ENCODE measurements at regions not wholly inside any gene's neighbourhood (a gene's known extent, or its start where the extent isn't known, plus 50 kb on each side); places are given as distances from the start of the nearest gene placed in this dataset.
"Not testable (repeated sequence)": the region's sequence is repeated elsewhere in the genome, so short reads cannot be mapped to it uniquely, and the experiment has no call there.

- Histone ChIP-seq H3K36me3 (ENCODE audit: control insufficient read depth in 4 of 4, insufficient read depth in 3 of 4, low read depth in 1 of 4, low read length in 3 of 4) (no peaks in the 10 kb centered on the region), H3K4me3 (ENCODE audit: low read depth in 1 of 3, low read length in 3 of 3) (no peak overlapping the region), H3K27me3 (ENCODE audit: control insufficient read depth in 4 of 4, insufficient read depth in 4 of 4, low read length in 3 of 4) (no peaks in the 10 kb centered on the region), H3K9ac (ENCODE audit: low read depth in 1 of 2, low read length in 2 of 2) (no peak overlapping the region), H3K9me3 (ENCODE audit: control insufficient read depth in 4 of 4, low read length in 3 of 4) (no peaks in the 10 kb centered on the region), H3K4me1 (ENCODE audit: control insufficient read depth in 4 of 4, insufficient read depth in 4 of 4, low read length in 3 of 4) (peaks cover 8 to 19% (median 15%) of the 10 kb centered on the region in 4 donors), H3K27ac (ENCODE audit: low read depth in 1 of 2, low read length in 2 of 2) (peak overlapping the region; percentile 28 to 40)
- TF ChIP-seq SP1 (IDR thresholded peaks at IDR 0.05) = no peak
- no peak for TF ChIP-seq CTCF (IDR thresholded peaks at IDR 0.05; ENCODE audit: low read depth, low read length, missing input control)
- peak in 1 of 2 donors; percentile 39 for TF ChIP-seq RAD21 (IDR thresholded peaks at IDR 0.05)
- WGBS = 80% methylated on average over 5 of the region's 5 CpGs
- no peak for DNase-seq (ENCODE audit: low spot score)
These were observed 978.1 kb downstream of the C4orf33 start for GRCh38 chr4:130074096-130074495.

- no peak overlapping the region for H3K9ac ChIP-seq (ENCODE audit: low read depth in 1 of 2, low read length in 2 of 2)
- H3K4me1 ChIP-seq (ENCODE audit: control insufficient read depth in 4 of 4, insufficient read depth in 4 of 4, low read length in 3 of 4) = peaks cover 7 to 20% (median 16%) of the 10 kb centered on the region in 4 donors
- no peak for DNase-seq (ENCODE audit: low spot score)
- no peaks in the 10 kb centered on the region for H3K36me3 ChIP-seq (ENCODE audit: control insufficient read depth in 4 of 4, insufficient read depth in 3 of 4, low read depth in 1 of 4, low read length in 3 of 4)
- no peaks in the 10 kb centered on the region for H3K27me3 ChIP-seq (ENCODE audit: control insufficient read depth in 4 of 4, insufficient read depth in 4 of 4, low read length in 3 of 4)
- TF ChIP-seq JUND (IDR thresholded peaks at IDR 0.05) = no peak
- no peak for TF ChIP-seq ATF3 (IDR thresholded peaks at IDR 0.05)
- TF ChIP-seq HNF4A (conservative IDR thresholded peaks at IDR 0.05) = no peak
- no peak for TF ChIP-seq GABPA (IDR thresholded peaks at IDR 0.05 in 1 of 2, conservative IDR thresholded peaks at IDR 0.05 in 1 of 2)
- H3K4me3 ChIP-seq (ENCODE audit: low read depth in 1 of 3, low read length in 3 of 3) = no peak overlapping the region
- H3K27ac ChIP-seq (ENCODE audit: low read depth in 1 of 2, low read length in 2 of 2) = no peak overlapping the region
- H3K9me3 ChIP-seq (ENCODE audit: control insufficient read depth in 4 of 4, low read length in 3 of 4) = no peaks in the 10 kb centered on the region
- WGBS = 91% methylated on average over 1 of the region's 1 CpG
These were observed 981.3 kb downstream of the C4orf33 start for GRCh38 chr4:130077275-130077674.

GRCh38 chr4:130079027-130079426, 983.1 kb downstream of the C4orf33 start:
- not testable (repeated sequence) for H3K27ac ChIP-seq (ENCODE audit: low read depth in 1 of 2, low read length in 2 of 2); H3K4me1 ChIP-seq (ENCODE audit: control insufficient read depth in 4 of 4, insufficient read depth in 4 of 4, low read length in 3 of 4); H3K27me3 ChIP-seq (ENCODE audit: control insufficient read depth in 4 of 4, insufficient read depth in 4 of 4, low read length in 3 of 4); H3K9ac ChIP-seq (ENCODE audit: low read depth in 1 of 2, low read length in 2 of 2); DNase-seq (ENCODE audit: low spot score); H3K9me3 ChIP-seq (ENCODE audit: control insufficient read depth in 4 of 4, low read length in 3 of 4); H3K36me3 ChIP-seq (ENCODE audit: control insufficient read depth in 4 of 4, insufficient read depth in 3 of 4, low read depth in 1 of 4, low read length in 3 of 4); H3K4me3 ChIP-seq (ENCODE audit: low read depth in 1 of 3, low read length in 3 of 3)
- 92% methylated on average over 2 of the region's 2 CpGs for WGBS

GRCh38 chr4:130080872-130081451, 985.0 kb downstream of the C4orf33 start:
- H3K4me1 ChIP-seq (ENCODE audit: control insufficient read depth in 4 of 4, insufficient read depth in 4 of 4, low read length in 3 of 4) = peaks cover 0 to 6% (median 3%) of the 10 kb centered on the region in 4 donors
- H3K27ac ChIP-seq (ENCODE audit: low read depth in 1 of 2, low read length in 2 of 2) = no peak overlapping the region
- WGBS = 52% methylated on average over 4 of the region's 4 CpGs
- H3K4me3 ChIP-seq (ENCODE audit: low read depth in 1 of 3, low read length in 3 of 3) = no peak overlapping the region
- no peak overlapping the region for H3K9ac ChIP-seq (ENCODE audit: low read depth in 1 of 2, low read length in 2 of 2)
- no peaks in the 10 kb centered on the region for H3K9me3 ChIP-seq (ENCODE audit: control insufficient read depth in 4 of 4, low read length in 3 of 4)
- no peak for DNase-seq (ENCODE audit: low spot score)
- no peaks in the 10 kb centered on the region for H3K36me3 ChIP-seq (ENCODE audit: control insufficient read depth in 4 of 4, insufficient read depth in 3 of 4, low read depth in 1 of 4, low read length in 3 of 4)
- no peaks in the 10 kb centered on the region for H3K27me3 ChIP-seq (ENCODE audit: control insufficient read depth in 4 of 4, insufficient read depth in 4 of 4, low read length in 3 of 4)
- TF ChIP-seq CTCF (IDR thresholded peaks at IDR 0.05; ENCODE audit: low read depth, low read length, missing input control) (peak; percentile 14), FOXA1 (IDR thresholded peaks at IDR 0.05) (no peak), JUND (IDR thresholded peaks at IDR 0.05) (no peak), ATF3 (IDR thresholded peaks at IDR 0.05) (no peak), EGR1 (IDR thresholded peaks at IDR 0.05; ENCODE audit: low read depth in 2 of 2) (no peak), YY1 (IDR thresholded peaks at IDR 0.05) (no peak), RAD21 (IDR thresholded peaks at IDR 0.05) (peak; percentile 53 to 54), ZBTB33 (IDR thresholded peaks at IDR 0.05) (no peak)
